ENCODE measurements at regions not wholly inside any gene's neighbourhood (a gene's known extent, or its start where the extent isn't known, plus 50 kb on each side); places are given as distances from the start of the nearest gene placed in this dataset.

- ChIA-PET POLR2A (no interaction called here), CTCF (no interaction called here)
- no peak overlapping the region for H3K4me3 Mint-ChIP-seq
- H3K36me3 ChIP-seq (ENCODE audit: insufficient read depth, low read length) = no peaks in the 10 kb centered on the region
- peaks cover 0 to 7% (median 2%) of the 10 kb centered on the region in 5 donors for H3K9me3 Mint-ChIP-seq
- no peaks in the 10 kb centered on the region for H3K36me3 Mint-ChIP-seq
- no peaks in the 10 kb centered on the region for H3K27me3 Mint-ChIP-seq
- H3K4me3 ChIP-seq (ENCODE audit: low read length) = no peak overlapping the region
- no peak overlapping the region for H3K27ac Mint-ChIP-seq
- no peak for DNase-seq
- no peaks in the 10 kb centered on the region for H3K27me3 ChIP-seq (ENCODE audit: insufficient read depth, low read length, poor library complexity, severe bottlenecking)
- H3K27ac ChIP-seq (ENCODE audit: low read depth, low read length) = no peak overlapping the region
- H3K9me3 ChIP-seq (ENCODE audit: low read length) = no peaks in the 10 kb centered on the region
- no peaks in the 10 kb centered on the region for H3K4me1 Mint-ChIP-seq
- no peaks in the 10 kb centered on the region for H3K4me1 ChIP-seq (ENCODE audit: insufficient read depth, low read length)
Observed at GRCh38 chr13:34340534-34340933, 522.6 kb downstream of the RFC3 start.

GRCh38 chr13:34343413-34343940 lies 525.5 kb downstream of the RFC3 start:
- Mint-ChIP-seq H3K27ac (no peak overlapping the region), H3K36me3 (no peaks in the 10 kb centered on the region), H3K27me3 (no peaks in the 10 kb centered on the region), H3K4me1 (no peaks in the 10 kb centered on the region), H3K4me3 (no peak overlapping the region), H3K9me3 (peaks cover 0 to 9% (median 5%) of the 10 kb centered on the region in 5 donors)
- no peaks in the 10 kb centered on the region for H3K4me1 ChIP-seq (ENCODE audit: insufficient read depth, low read length)
- no peak overlapping the region for H3K4me3 ChIP-seq (ENCODE audit: low read length)
- CTCF ChIA-PET = no interaction called here
- H3K27ac ChIP-seq (ENCODE audit: low read depth, low read length) = no peak overlapping the region
- no peaks in the 10 kb centered on the region for H3K36me3 ChIP-seq (ENCODE audit: insufficient read depth, low read length)
- no peaks in the 10 kb centered on the region for H3K9me3 ChIP-seq (ENCODE audit: low read length)
- DNase-seq = no peak
- POLR2A ChIA-PET = no interaction called here
- H3K27me3 ChIP-seq (ENCODE audit: insufficient read depth, low read length, poor library complexity, severe bottlenecking) = no peaks in the 10 kb centered on the region

GRCh38 chr13:34344816-34345215 lies 526.9 kb downstream of the RFC3 start:
- H3K4me3 Mint-ChIP-seq = no peak overlapping the region
- Histone ChIP-seq H3K4me1 (ENCODE audit: insufficient read depth, low read length) (no peaks in the 10 kb centered on the region), H3K27me3 (ENCODE audit: insufficient read depth, low read length, poor library complexity, severe bottlenecking) (no peaks in the 10 kb centered on the region), H3K4me3 (ENCODE audit: low read length) (no peak overlapping the region), H3K9me3 (ENCODE audit: low read length) (no peaks in the 10 kb centered on the region), H3K36me3 (ENCODE audit: insufficient read depth, low read length) (no peaks in the 10 kb centered on the region), H3K27ac (ENCODE audit: low read depth, low read length) (no peak overlapping the region)
- no peak for DNase-seq
- CTCF ChIA-PET = no interaction called here
- no peak overlapping the region for H3K27ac Mint-ChIP-seq
- H3K36me3 Mint-ChIP-seq = no peaks in the 10 kb centered on the region
- POLR2A ChIA-PET = no interaction called here
- no peaks in the 10 kb centered on the region for H3K4me1 Mint-ChIP-seq
- no peaks in the 10 kb centered on the region for H3K27me3 Mint-ChIP-seq
- peaks cover 0 to 9% (median 5%) of the 10 kb centered on the region in 5 donors for H3K9me3 Mint-ChIP-seq

DNA sequence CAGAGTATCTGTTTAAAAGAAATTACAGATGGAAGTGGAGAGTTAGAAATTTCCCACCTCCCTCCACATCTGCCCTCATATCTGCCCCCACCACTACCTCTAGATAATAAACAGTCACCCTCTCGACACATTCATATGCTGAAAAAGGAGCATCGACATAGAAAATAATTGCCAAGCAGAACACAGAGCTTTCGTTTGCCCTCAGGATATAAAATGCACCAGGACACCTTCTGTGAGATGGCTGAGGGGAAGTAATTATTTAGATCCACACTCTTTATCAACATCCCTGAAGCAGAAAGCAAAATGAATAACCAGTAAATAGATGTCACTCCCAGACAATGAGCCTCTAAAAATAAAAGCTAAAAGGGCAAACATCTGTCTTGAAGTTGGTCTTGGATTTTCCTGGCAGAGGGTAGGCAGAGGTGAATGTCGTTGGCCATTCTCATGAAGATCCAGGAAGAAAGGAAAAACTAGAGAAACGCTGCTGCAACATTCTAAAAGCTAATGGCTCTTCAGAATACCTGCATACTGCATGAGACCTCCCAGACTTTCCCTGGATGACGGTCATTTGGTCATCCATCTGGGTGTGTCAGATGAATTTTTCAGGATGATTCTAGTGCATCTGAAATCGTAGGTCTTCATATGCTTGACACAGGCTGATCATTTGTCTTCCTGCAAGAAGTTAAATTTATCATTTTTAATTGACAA lies 527.5 kb downstream of the RFC3 start:
- CTCF ChIA-PET = no interaction called here
- POLR2A ChIA-PET = no interaction called here
- Histone ChIP-seq H3K4me1 (ENCODE audit: insufficient read depth, low read length) (no peaks in the 10 kb centered on the region), H3K27me3 (ENCODE audit: insufficient read depth, low read length, poor library complexity, severe bottlenecking) (no peaks in the 10 kb centered on the region), H3K4me3 (ENCODE audit: low read length) (no peak overlapping the region), H3K36me3 (ENCODE audit: insufficient read depth, low read length) (no peaks in the 10 kb centered on the region), H3K9me3 (ENCODE audit: low read length) (no peaks in the 10 kb centered on the region), H3K27ac (ENCODE audit: low read depth, low read length) (no peak overlapping the region)
- peaks cover 0 to 9% (median 4%) of the 10 kb centered on the region in 5 donors for H3K9me3 Mint-ChIP-seq
- no peaks in the 10 kb centered on the region for H3K4me1 Mint-ChIP-seq
- H3K4me3 Mint-ChIP-seq = no peak overlapping the region
- no peaks in the 10 kb centered on the region for H3K36me3 Mint-ChIP-seq
- DNase-seq = no peak
- H3K27me3 Mint-ChIP-seq = no peaks in the 10 kb centered on the region
- H3K27ac Mint-ChIP-seq = no peak overlapping the region

DNA sequence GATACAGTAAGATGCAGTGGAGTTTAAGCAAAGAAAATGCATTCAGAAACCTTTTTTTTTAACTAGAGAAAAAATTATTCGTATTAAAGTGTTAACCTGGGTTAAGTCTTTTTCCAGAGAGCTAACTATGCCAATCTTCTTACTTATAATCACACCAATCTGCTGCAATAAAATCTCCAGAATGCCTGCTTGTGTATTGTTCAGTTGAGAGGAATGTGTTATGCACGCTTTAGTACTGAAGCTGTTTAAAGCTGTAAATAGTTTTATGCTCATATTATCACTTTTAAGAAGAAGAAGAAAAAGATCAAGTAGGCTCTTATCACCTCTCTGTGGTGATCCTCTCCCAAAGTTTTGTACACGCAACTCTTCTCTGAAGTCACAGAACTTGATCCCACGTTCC lies 528.7 kb downstream of the RFC3 start:
- Mint-ChIP-seq H3K4me3 (no peak overlapping the region), H3K9me3 (peaks cover 0 to 9% (median 4%) of the 10 kb centered on the region in 5 donors), H3K4me1 (no peaks in the 10 kb centered on the region), H3K27me3 (no peaks in the 10 kb centered on the region), H3K27ac (no peak overlapping the region), H3K36me3 (no peaks in the 10 kb centered on the region)
- ChIA-PET POLR2A (no interaction called here), CTCF (no interaction called here)
- Histone ChIP-seq H3K4me3 (ENCODE audit: low read length) (no peak overlapping the region), H3K4me1 (ENCODE audit: insufficient read depth, low read length) (no peaks in the 10 kb centered on the region), H3K36me3 (ENCODE audit: insufficient read depth, low read length) (no peaks in the 10 kb centered on the region), H3K27me3 (ENCODE audit: insufficient read depth, low read length, poor library complexity, severe bottlenecking) (no peaks in the 10 kb centered on the region), H3K27ac (ENCODE audit: low read depth, low read length) (no peak overlapping the region), H3K9me3 (ENCODE audit: low read length) (no peaks in the 10 kb centered on the region)
- DNase-seq = no peak

DNA sequence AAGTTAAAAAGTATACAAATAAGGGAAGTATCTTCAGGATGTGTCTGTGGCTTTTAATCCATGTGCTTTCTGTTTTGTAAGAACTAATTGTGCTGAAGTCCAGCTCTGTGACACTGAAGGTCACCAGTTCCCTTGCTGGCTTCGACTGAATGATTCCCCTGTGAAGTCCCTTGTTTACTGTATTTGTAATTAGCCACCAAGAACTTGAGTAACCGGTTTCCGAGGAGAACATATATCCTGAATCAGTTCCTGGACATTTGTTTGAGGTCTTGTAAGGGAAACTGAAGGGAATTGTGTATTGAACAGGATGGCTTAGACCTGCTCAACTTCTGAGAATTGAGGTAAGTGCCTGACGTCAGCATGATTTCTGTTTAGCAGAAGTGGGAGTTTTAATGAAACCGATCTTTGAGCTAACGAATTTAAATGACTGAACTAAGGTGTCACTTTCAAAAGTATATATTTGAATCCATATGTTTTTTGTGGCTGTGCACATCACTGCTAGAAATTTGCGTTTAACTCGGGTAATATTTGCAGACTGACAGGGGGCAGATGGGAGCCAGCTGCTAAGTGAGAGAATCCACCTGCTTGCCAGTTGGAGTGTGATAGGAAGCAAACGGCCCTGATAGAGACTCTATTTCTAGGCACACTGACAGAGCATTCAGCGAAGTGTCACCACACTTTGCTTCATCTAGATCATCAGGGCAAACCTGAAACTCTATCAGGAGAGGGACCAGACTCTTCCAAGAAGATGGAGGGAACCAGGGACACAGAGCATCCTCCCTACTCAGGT lies 530.0 kb downstream of the RFC3 start:
- H3K27ac Mint-ChIP-seq = peak overlapping the region in 1 of 8 donors; percentile 47
- no peaks in the 10 kb centered on the region for H3K36me3 Mint-ChIP-seq
- CTCF ChIA-PET = no interaction called here
- no peak overlapping the region for H3K4me3 Mint-ChIP-seq
- H3K9me3 Mint-ChIP-seq = peaks cover 0 to 9% (median 4%) of the 10 kb centered on the region in 5 donors
- Histone ChIP-seq H3K27ac (ENCODE audit: low read depth, low read length) (no peak overlapping the region), H3K36me3 (ENCODE audit: insufficient read depth, low read length) (no peaks in the 10 kb centered on the region), H3K27me3 (ENCODE audit: insufficient read depth, low read length, poor library complexity, severe bottlenecking) (no peaks in the 10 kb centered on the region), H3K4me3 (ENCODE audit: low read length) (no peak overlapping the region), H3K9me3 (ENCODE audit: low read length) (no peaks in the 10 kb centered on the region), H3K4me1 (ENCODE audit: insufficient read depth, low read length) (no peaks in the 10 kb centered on the region)
- POLR2A ChIA-PET = no interaction called here
- no peaks in the 10 kb centered on the region for H3K27me3 Mint-ChIP-seq
- no peaks in the 10 kb centered on the region for H3K4me1 Mint-ChIP-seq
- DNase-seq = no peak

GRCh38 chr13:34349091-34349722 lies 531.3 kb downstream of the RFC3 start:
- no peaks in the 10 kb centered on the region for H3K4me1 ChIP-seq (ENCODE audit: insufficient read depth, low read length)
- H3K4me3 ChIP-seq (ENCODE audit: low read length) = no peak overlapping the region
- H3K36me3 ChIP-seq (ENCODE audit: insufficient read depth, low read length) = no peaks in the 10 kb centered on the region
- Mint-ChIP-seq H3K27me3 (no peaks in the 10 kb centered on the region), H3K9me3 (peaks cover 0 to 9% (median 2%) of the 10 kb centered on the region in 5 donors), H3K36me3 (no peaks in the 10 kb centered on the region), H3K4me1 (no peaks in the 10 kb centered on the region), H3K4me3 (no peak overlapping the region), H3K27ac (no peak overlapping the region)
- no peak overlapping the region for H3K27ac ChIP-seq (ENCODE audit: low read depth, low read length)
- ChIA-PET POLR2A (no interaction called here), CTCF (no interaction called here)
- H3K27me3 ChIP-seq (ENCODE audit: insufficient read depth, low read length, poor library complexity, severe bottlenecking) = no peaks in the 10 kb centered on the region
- no peak for DNase-seq
- no peaks in the 10 kb centered on the region for H3K9me3 ChIP-seq (ENCODE audit: low read length)

DNA sequence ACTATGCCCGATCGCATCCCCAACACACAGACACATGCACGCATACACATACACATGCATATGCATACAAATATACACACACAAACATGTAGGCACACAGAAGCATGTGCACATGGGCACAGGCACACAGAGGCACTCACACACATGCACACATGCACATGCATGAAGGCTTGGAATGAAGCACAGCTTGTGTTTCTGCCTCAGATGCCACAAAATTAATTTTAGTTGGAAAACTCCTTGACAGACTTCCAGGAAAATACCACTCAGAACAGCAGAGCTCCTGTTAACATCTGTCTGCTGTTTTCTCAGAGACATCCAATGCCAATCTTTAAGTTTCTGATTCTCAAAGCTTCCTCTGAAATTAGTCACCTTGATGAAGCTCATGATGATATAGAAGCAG lies 532.7 kb downstream of the RFC3 start:
- ChIA-PET POLR2A (no interaction called here), CTCF (no interaction called here)
- Histone ChIP-seq H3K4me1 (ENCODE audit: insufficient read depth, low read length) (no peaks in the 10 kb centered on the region), H3K27me3 (ENCODE audit: insufficient read depth, low read length, poor library complexity, severe bottlenecking) (no peaks in the 10 kb centered on the region), H3K27ac (ENCODE audit: low read depth, low read length) (no peak overlapping the region), H3K36me3 (ENCODE audit: insufficient read depth, low read length) (no peaks in the 10 kb centered on the region), H3K9me3 (ENCODE audit: low read length) (no peaks in the 10 kb centered on the region), H3K4me3 (ENCODE audit: low read length) (no peak overlapping the region)
- Mint-ChIP-seq H3K4me1 (no peaks in the 10 kb centered on the region), H3K4me3 (no peak overlapping the region), H3K36me3 (no peaks in the 10 kb centered on the region), H3K27me3 (no peaks in the 10 kb centered on the region), H3K27ac (no peak overlapping the region), H3K9me3 (peaks cover 0 to 10% (median 2%) of the 10 kb centered on the region in 5 donors)
- no peak for DNase-seq

All from CD8-positive, alpha-beta memory T cell (primary cell).